D721Med (cell line): ENCODE measurements at regions not wholly inside any gene's neighbourhood (a gene's known extent, or its start where the extent isn't known, plus 50 kb on each side); places are given as distances from the start of the nearest gene placed in this dataset.

Source experiments
- DNase-seq: peaks from one replicate; pipeline ENCODE4 v3.0.0; 2011; ENCODE audit warnings: low spot score; ENCODE audit not compliant: insufficient read length
- FAIRE-seq: peaks from 2 replicates; lab custom pipeline; 2011; peaks lifted over from hg19 to GRCh38; lab: Jason Lieb, UNC
- CTCF ChIP-seq: IDR thresholded peaks from 2 replicates; pipeline ENCODE4 v1.5.1; 2012; ENCODE audit warnings: mild to moderate bottlenecking, control low read depth; ENCODE audit not compliant: insufficient read depth; ENCODE audit errors: missing control alignments

DNA sequence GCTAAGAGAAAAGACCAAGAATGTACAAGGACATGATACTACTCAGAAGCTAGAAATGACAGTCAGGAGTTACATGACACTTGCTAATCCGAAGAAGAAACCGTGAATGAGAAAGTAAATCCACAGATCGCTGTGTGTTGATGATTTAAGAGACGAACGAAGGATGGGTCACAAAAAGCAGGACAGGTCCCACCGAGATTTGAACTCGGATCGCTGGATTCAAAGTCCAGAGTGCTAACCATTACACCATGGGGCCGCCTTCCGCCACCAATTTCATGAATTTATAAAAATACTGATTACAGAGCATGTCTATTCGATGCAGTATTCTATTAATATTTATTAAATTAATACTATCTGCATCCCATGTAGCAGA is 54.0 kb upstream of the BTN3A2 start:
- no peak for FAIRE-seq
- DNase-seq: no peak
- TF ChIP-seq CTCF: no peak

DNA sequence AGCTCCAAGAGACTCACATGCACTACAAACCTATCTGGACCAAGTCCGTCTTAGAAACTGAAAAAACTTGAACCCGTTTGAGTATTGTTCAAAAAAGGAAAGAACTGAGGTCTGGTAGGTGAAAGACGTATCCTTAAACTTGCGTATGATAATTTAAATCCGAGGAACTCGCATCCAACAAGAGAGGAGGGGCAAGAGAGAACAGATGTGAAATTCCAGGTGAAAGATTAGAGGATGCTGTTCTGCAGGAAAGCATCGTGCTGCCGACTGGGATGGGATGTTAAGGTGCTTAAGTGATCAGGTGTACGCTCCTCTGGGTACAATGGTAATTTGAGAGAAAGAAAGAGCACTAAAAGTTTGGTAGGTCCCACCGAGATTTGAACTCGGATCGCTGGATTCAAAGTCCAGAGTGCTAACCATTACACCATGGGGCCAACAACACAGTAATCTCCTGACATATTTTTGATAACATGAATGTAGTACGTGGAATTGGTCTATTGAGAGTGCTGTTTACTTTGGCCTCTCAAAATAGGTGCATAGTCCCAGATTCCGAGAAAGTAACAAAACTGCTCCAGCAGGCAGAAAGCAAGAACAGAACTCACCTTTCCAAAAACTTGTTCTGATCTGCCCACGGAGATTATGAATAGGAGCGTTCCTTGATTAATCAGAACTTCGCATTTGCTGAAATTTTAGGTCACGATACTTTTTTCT is 53.5 kb upstream of the BTN3A2 start:
- FAIRE-seq (no peak), DNase-seq (no peak)
- TF ChIP-seq CTCF: no peak

DNA sequence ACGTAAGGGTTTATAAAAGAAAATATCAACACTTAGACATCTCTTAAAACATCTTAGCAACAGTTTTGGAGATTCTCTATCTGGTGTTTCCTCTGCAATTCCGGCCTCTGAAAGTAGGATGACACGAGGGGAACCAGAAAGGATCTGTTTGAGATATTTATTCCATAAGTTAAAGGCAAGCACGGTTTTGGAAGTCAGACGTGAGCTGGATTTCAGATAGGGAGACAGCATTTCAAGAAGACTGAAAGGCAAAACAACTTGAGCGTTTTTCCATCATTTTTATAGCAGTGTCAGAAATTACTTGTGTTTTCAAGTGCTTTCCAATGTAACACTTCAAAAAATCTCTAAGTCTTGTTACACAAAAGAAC is 52.9 kb upstream of the BTN3A2 start:
- no peak for FAIRE-seq

GRCh38 chr6:26312501-26313397 is 52.2 kb upstream of the BTN3A2 start:
- no peak for TF ChIP-seq CTCF
- no peak for DNase-seq
- no peak for FAIRE-seq

More for the DNA sequence above, 52.9 kb upstream of the BTN3A2 start:
- DNase-seq: no peak
- no peak for TF ChIP-seq CTCF
